GM23338 (cell line): ENCODE measurements at regions not wholly inside any gene's neighbourhood (a gene's known extent, or its start where the extent isn't known, plus 50 kb on each side); places are given as distances from the start of the nearest gene placed in this dataset.

Experiments used
- EZH2 ChIP-seq: fragments of 200-600 bp; sonication (generic); IDR thresholded peaks from one replicate; pipeline ENCODE4 v1.8.0; 2017; ENCODE audit warnings: antibody characterized with exemption, mild to moderate bottlenecking, low read depth; ENCODE audit not compliant: unreplicated experiment
- POLR2AphosphoS5 ChIP-seq: IDR thresholded peaks from 2 replicates; pipeline ENCODE4 v1.6.1; 2016; ENCODE audit warnings: antibody characterized with exemption, low read depth
- TF ChIP-seq, protein P1 (sequence below), 2 experiments: fragments of 200-600 bp in 1 of 2; sonication (generic) in 1 of 2; conservative IDR thresholded peaks; 2 replicates each; pipeline versions ENCODE4 v1.5.1 to v1.6.1; 2016 to 2017; ENCODE audit warnings: antibody characterized with exemption in 2 of 2, low read depth in 2 of 2, mild to moderate bottlenecking in 2 of 2, moderate library complexity in 1 of 2
- TF ChIP-seq, protein P2 (sequence below): IDR thresholded peaks from one replicate; pipeline ENCODE4 v1.6.1; 2018; ENCODE audit warnings: antibody characterized with exemption; ENCODE audit not compliant: unreplicated experiment

DNA sequence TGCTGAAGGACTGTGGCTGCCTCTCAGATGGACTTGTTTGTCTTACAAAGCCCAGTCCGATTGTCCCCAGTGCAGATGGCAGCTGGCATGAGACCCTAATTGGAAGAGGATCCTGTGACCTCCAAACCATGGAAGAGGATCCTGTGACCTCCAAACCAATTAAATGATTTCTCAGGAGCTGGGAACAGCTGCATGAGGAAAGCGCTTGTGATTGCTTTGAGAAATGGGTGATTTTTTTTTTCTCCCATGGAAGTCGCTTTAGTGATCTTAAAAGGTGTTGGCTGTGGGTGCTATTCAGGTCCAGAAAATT lies 68.4 kb upstream of the LARS2 start:
- TF ChIP-seq, protein P1, sequence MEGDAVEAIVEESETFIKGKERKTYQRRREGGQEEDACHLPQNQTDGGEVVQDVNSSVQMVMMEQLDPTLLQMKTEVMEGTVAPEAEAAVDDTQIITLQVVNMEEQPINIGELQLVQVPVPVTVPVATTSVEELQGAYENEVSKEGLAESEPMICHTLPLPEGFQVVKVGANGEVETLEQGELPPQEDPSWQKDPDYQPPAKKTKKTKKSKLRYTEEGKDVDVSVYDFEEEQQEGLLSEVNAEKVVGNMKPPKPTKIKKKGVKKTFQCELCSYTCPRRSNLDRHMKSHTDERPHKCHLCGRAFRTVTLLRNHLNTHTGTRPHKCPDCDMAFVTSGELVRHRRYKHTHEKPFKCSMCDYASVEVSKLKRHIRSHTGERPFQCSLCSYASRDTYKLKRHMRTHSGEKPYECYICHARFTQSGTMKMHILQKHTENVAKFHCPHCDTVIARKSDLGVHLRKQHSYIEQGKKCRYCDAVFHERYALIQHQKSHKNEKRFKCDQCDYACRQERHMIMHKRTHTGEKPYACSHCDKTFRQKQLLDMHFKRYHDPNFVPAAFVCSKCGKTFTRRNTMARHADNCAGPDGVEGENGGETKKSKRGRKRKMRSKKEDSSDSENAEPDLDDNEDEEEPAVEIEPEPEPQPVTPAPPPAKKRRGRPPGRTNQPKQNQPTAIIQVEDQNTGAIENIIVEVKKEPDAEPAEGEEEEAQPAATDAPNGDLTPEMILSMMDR (conservative IDR thresholded peaks at IDR 0.05; ENCODE audit: low read depth in 2 of 2): no peak
- no peak for TF ChIP-seq POLR2AphosphoS5
- no peak for TF ChIP-seq EZH2
- TF ChIP-seq, protein P2, sequence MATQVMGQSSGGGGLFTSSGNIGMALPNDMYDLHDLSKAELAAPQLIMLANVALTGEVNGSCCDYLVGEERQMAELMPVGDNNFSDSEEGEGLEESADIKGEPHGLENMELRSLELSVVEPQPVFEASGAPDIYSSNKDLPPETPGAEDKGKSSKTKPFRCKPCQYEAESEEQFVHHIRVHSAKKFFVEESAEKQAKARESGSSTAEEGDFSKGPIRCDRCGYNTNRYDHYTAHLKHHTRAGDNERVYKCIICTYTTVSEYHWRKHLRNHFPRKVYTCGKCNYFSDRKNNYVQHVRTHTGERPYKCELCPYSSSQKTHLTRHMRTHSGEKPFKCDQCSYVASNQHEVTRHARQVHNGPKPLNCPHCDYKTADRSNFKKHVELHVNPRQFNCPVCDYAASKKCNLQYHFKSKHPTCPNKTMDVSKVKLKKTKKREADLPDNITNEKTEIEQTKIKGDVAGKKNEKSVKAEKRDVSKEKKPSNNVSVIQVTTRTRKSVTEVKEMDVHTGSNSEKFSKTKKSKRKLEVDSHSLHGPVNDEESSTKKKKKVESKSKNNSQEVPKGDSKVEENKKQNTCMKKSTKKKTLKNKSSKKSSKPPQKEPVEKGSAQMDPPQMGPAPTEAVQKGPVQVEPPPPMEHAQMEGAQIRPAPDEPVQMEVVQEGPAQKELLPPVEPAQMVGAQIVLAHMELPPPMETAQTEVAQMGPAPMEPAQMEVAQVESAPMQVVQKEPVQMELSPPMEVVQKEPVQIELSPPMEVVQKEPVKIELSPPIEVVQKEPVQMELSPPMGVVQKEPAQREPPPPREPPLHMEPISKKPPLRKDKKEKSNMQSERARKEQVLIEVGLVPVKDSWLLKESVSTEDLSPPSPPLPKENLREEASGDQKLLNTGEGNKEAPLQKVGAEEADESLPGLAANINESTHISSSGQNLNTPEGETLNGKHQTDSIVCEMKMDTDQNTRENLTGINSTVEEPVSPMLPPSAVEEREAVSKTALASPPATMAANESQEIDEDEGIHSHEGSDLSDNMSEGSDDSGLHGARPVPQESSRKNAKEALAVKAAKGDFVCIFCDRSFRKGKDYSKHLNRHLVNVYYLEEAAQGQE: no peak
